ENCODE measurements at regions not wholly inside any gene's neighbourhood (a gene's known extent, or its start where the extent isn't known, plus 50 kb on each side); places are given as distances from the start of the nearest gene placed in this dataset.

- TF ChIP-seq PRDM15 (CRISPR knock-in tag; IDR thresholded peaks at IDR 0.05) (no peak), POLR2AphosphoS5 (IDR thresholded peaks at IDR 0.05; ENCODE audit: low read length) (no peak), EZH2 (IDR thresholded peaks at IDR 0.05; ENCODE audit: borderline replicate concordance, control insufficient read depth, low read depth, low read length) (no peak), TCF7 (IDR thresholded peaks at IDR 0.05; ENCODE audit: borderline replicate concordance) (no peak), RELA (IDR thresholded peaks at IDR 0.05; ENCODE audit: borderline replicate concordance, partially characterized antibody) (no peak), ZNF384 (IDR thresholded peaks at IDR 0.05; ENCODE audit: borderline replicate concordance, low read depth, low read length) (no peak), JUND (IDR thresholded peaks at IDR 0.05; ENCODE audit: low read depth, low read length) (no peak)
These were observed 71.7 kb upstream of the PRICKLE1 start for GRCh38 chr12:42660968-42661937.

All from GM12878 (cell line).